GM12878 (cell line): ENCODE measurements at regions not wholly inside any gene's neighbourhood (a gene's known extent, or its start where the extent isn't known, plus 50 kb on each side); places are given as distances from the start of the nearest gene placed in this dataset.

ENCODE experiments used
- ATAC-seq: fragments of 200-7000 bp; cut with Tn5 transposase; 3 replicates; pipeline ENCODE4 v1.9.1; 2020; ENCODE audit warnings: mild to moderate bottlenecking, moderate library complexity
- BruUV-seq: library from RNA; stranded (reverse); fragments of 400-500 nt; replicated peaks from 2 replicates; lab custom pipeline; 2021; lab: Mats Ljungman, UMichigan
- CTCF ChIA-PET: fragments of 300-600 bp; sonication (Branson Sonifier 250); formaldehyde crosslinking; extraction: SDS; loops from one replicate; lab custom pipeline; 2021; ENCODE audit warnings: inconsistent platforms; lab: Yijun Ruan, JAX
- POLR2A ChIA-PET: fragments of 350-600 bp; formaldehyde crosslinking; extraction: SDS; loops from one replicate; lab custom pipeline; 2021; ENCODE audit warnings: inconsistent platforms; lab: Charles Lee
- RAD21 ChIA-PET: fragments of 300-600 bp; sonication (Branson Sonifier 250); formaldehyde crosslinking; loops from one replicate; lab custom pipeline; 2023; ENCODE audit warnings: antibody characterized with exemption; ENCODE audit not compliant: unreplicated experiment; lab: Charles Lee
- SMC1A ChIA-PET: fragments of 300-600 bp; sonication (Branson Sonifier 250); formaldehyde crosslinking; loops from one replicate; lab custom pipeline; 2023; ENCODE audit not compliant: unreplicated experiment, uncharacterized antibody; lab: Charles Lee
- DNase-seq: peaks from one replicate; pipeline ENCODE4 v3.0.0-alpha.2; 2011; ENCODE audit warnings: low read depth, low spot score
- FAIRE-seq: peaks from 3 replicates; lab custom pipeline; 2011; peaks lifted over from hg19 to GRCh38; lab: Jason Lieb, UNC
- H2AFZ ChIP-seq: 2 replicates; pipeline ENCODE4 v1.6.0; 2011; ENCODE audit warnings: low read depth, low read length, control low read depth; ENCODE audit not compliant: control insufficient read depth
- H3K27ac ChIP-seq: 2 replicates; pipeline ENCODE4 v1.5.1; 2011; ENCODE audit warnings: control low read depth; ENCODE audit not compliant: control insufficient read depth, insufficient read depth
- H3K27me3 ChIP-seq, 2 experiments: replicated peaks in 1 of 2; 2 replicates each; pipeline versions ENCODE4 v1.6.0 to v1.6.1; 2011; ENCODE audit warnings: low read length in 1 of 2; ENCODE audit not compliant: control insufficient read depth in 2 of 2, insufficient read depth in 2 of 2
- H3K36me3 ChIP-seq, 2 experiments: 2 replicates each; pipeline ENCODE4 v1.5.1; 2011; ENCODE audit warnings: low read length in 1 of 2; ENCODE audit not compliant: control insufficient read depth in 2 of 2, insufficient read depth in 2 of 2
- H3K4me1 ChIP-seq: 2 replicates; pipeline ENCODE4 v1.6.1; 2011; ENCODE audit warnings: mild to moderate bottlenecking, low read length, moderate library complexity, mixed read lengths; ENCODE audit not compliant: control insufficient read depth, insufficient read depth
- H3K4me2 ChIP-seq: 2 replicates; pipeline ENCODE4 v1.6.0; 2011; ENCODE audit warnings: control low read depth; ENCODE audit not compliant: control insufficient read depth, insufficient read depth
- H3K4me3 ChIP-seq: fragments of 200-600 bp; sonication (generic); 2 replicates; pipeline ENCODE4 v1.5.1; 2016
- H3K79me2 ChIP-seq: 2 replicates; pipeline ENCODE4 v1.6.0; 2011; ENCODE audit warnings: low read length; ENCODE audit not compliant: control insufficient read depth, insufficient read depth
- H3K9ac ChIP-seq: 2 replicates; pipeline ENCODE4 v1.8.0; 2011; ENCODE audit warnings: low read length, control low read depth, mixed read lengths; ENCODE audit not compliant: control insufficient read depth, insufficient read depth
- H3K9me3 ChIP-seq: replicated peaks from 3 replicates; pipeline ENCODE4 v1.5.1; 2011; ENCODE audit warnings: mild to moderate bottlenecking, low read length; ENCODE audit not compliant: control insufficient read depth, insufficient read depth
- H4K20me1 ChIP-seq: 2 replicates; pipeline ENCODE4 v1.6.0; 2011; ENCODE audit not compliant: control insufficient read depth, insufficient read depth
- ETV6 ChIP-seq, 2 experiments: fragments of 450-650 bp in 1 of 2; IDR thresholded peaks in 1 of 2; conservative IDR thresholded peaks in 1 of 2; 2 replicates each; pipeline ENCODE4 v1.6.1; 2014; ENCODE audit warnings: antibody characterized with exemption in 1 of 2, borderline replicate concordance in 1 of 2, low read depth in 1 of 2, mild to moderate bottlenecking in 1 of 2, moderate library complexity in 1 of 2
- KLF5 ChIP-seq: fragments of 450-650 bp; IDR thresholded peaks from 2 replicates; pipeline ENCODE4 v1.6.1; 2014; ENCODE audit warnings: mild to moderate bottlenecking; ENCODE audit not compliant: partially characterized antibody
- MEF2B ChIP-seq: fragments of 450-650 bp; IDR thresholded peaks from 2 replicates; pipeline ENCODE4 v1.6.1; 2018; ENCODE audit warnings: mild to moderate bottlenecking, moderate library complexity; ENCODE audit not compliant: partially characterized antibody, poor library complexity, severe bottlenecking
- NR2F1 ChIP-seq: fragments of 450-650 bp; conservative IDR thresholded peaks from 2 replicates; pipeline ENCODE4 v1.6.1; 2017; ENCODE audit warnings: mild to moderate bottlenecking
- POLR2A ChIP-seq: IDR thresholded peaks from 2 replicates; pipeline ENCODE4 v1.6.1; 2011; ENCODE audit warnings: low read depth, mild to moderate bottlenecking, low read length
- RCOR1 ChIP-seq: conservative IDR thresholded peaks from 2 replicates; pipeline ENCODE4 v1.6.1; 2012; ENCODE audit warnings: low read depth, low read length, improper control_type of control experiment
- RELA ChIP-seq: fragments of 450-650 bp; IDR thresholded peaks from 2 replicates; pipeline ENCODE4 v1.8.0; 2014; ENCODE audit warnings: borderline replicate concordance; ENCODE audit not compliant: partially characterized antibody
- WGBS: methylation state at CpG from one replicate; pipeline ENCODE4 v1.1.6; 2016; ENCODE audit warnings: low lambda C conversion rate; ENCODE audit not compliant: insufficient replicate concordance, insufficient coverage; ENCODE audit errors: missing lambda C conversion rate; 5-methylcytosine and 5-hydroxymethylcytosine counted together
- in situ Hi-C: fragments of 300-500 bp; cut with MboI; formaldehyde crosslinking; loops from 9 replicates; pipeline ENCODE4 v1.14.3; 2018; ENCODE audit warnings: mixed read lengths
- intact Hi-C: fragments of 100-400 bp; cut with micrococcal nuclease; formaldehyde crosslinking; loops from one replicate; pipeline ENCODE4 v1.14.2; 2022; ENCODE audit not compliant: unreplicated experiment
- TF ChIP-seq, protein P1 (sequence below): fragments of 450-650 bp; IDR thresholded peaks from 2 replicates; pipeline ENCODE4 v1.6.1; 2017; ENCODE audit warnings: mild to moderate bottlenecking, low read depth, inconsistent platforms; ENCODE audit not compliant: poor library complexity, severe bottlenecking
- TF ChIP-seq, protein P2 (sequence below): fragments of 450-650 bp; IDR thresholded peaks from 2 replicates; pipeline ENCODE4 v1.6.1; 2017; ENCODE audit warnings: low read depth, mild to moderate bottlenecking, moderate library complexity
- TF ChIP-seq, protein P3 (sequence below): IDR thresholded peaks from 2 replicates; pipeline ENCODE4 v1.6.1; 2011; ENCODE audit warnings: low read depth, mild to moderate bottlenecking, low read length, moderate library complexity, borderline replicate concordance; ENCODE audit errors: extremely low read depth

DNA sequence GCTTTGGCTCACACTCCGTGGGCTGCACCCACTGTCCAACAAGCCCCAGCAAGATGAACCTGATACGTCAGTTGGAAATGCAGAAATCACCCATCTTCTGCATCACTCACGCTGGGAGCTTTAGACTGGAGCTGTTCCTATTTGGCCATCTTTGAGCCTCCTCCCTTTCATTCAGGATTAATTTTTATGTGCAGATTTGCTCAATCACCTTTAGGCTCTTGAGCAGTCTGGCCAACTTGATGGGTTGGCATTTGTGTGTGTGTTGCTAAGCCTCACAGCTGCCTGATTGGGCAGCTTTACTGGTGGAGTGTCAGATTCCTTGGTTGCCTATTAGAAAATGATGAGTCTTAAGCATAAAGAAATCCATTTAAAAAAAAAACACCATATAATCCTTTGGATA lies 236.1 kb downstream of the KIF20B start:
- H3K36me3 ChIP-seq: no peaks in the 10 kb centered on the region
- no peak overlapping the region for H3K4me3 ChIP-seq
- WGBS: 65% methylated on average over 3 of the region's 3 CpGs
- no peak overlapping the region for H3K9ac ChIP-seq
- in situ Hi-C loops: no loop called here
- no peaks in the 10 kb centered on the region for H3K27me3 ChIP-seq
- TF ChIP-seq ETV6 (conservative IDR thresholded peaks at IDR 0.05 in 1 of 2, IDR thresholded peaks at IDR 0.05 in 1 of 2; ENCODE audit: borderline replicate concordance in 1 of 2, low read depth in 1 of 2): no peak
- no peak for TF ChIP-seq KLF5
- TF ChIP-seq, protein P1, sequence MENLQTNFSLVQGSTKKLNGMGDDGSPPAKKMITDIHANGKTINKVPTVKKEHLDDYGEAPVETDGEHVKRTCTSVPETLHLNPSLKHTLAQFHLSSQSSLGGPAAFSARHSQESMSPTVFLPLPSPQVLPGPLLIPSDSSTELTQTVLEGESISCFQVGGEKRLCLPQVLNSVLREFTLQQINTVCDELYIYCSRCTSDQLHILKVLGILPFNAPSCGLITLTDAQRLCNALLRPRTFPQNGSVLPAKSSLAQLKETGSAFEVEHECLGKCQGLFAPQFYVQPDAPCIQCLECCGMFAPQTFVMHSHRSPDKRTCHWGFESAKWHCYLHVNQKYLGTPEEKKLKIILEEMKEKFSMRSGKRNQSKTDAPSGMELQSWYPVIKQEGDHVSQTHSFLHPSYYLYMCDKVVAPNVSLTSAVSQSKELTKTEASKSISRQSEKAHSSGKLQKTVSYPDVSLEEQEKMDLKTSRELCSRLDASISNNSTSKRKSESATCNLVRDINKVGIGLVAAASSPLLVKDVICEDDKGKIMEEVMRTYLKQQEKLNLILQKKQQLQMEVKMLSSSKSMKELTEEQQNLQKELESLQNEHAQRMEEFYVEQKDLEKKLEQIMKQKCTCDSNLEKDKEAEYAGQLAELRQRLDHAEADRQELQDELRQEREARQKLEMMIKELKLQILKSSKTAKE: no peak
- CTCF ChIA-PET: interaction anchor here (1.3 to 1.4 kb wide), 2 partner anchors 9 to 200 kb away, joined by 3 read pairs; no protein-coding TSS in a partner anchor
- no peak overlapping the region for H3K4me2 ChIP-seq
- no peaks in the 10 kb centered on the region for H3K79me2 ChIP-seq
- H3K27ac ChIP-seq: no peak overlapping the region
- BruUV-seq: no TSS peak
- intact Hi-C loops: no loop called here
- POLR2A ChIA-PET: no interaction called here
- no peaks in the 10 kb centered on the region for H3K4me1 ChIP-seq
- H4K20me1 ChIP-seq: no peaks in the 10 kb centered on the region
- H3K9me3 ChIP-seq: no peaks in the 10 kb centered on the region
- H2AFZ ChIP-seq: no peak overlapping the region
- SMC1A ChIA-PET: interaction anchor here (0.6 to 1.6 kb wide), 2 partner anchors 17 to 28 kb away, joined by 3 read pairs; no protein-coding TSS in a partner anchor
- no peak for ATAC-seq
- RAD21 ChIA-PET: no interaction called here
- DNase-seq: no peak
- FAIRE-seq: no peak

GRCh38 chr10:89940076-89940475 lies 238.7 kb downstream of the KIF20B start:
- intact Hi-C loops (no loop called here), in situ Hi-C loops (no loop called here)
- ChIA-PET POLR2A (no interaction called here), SMC1A (no interaction called here), RAD21 (no interaction called here), CTCF (no interaction called here)
- Histone ChIP-seq H3K4me1 (no peaks in the 10 kb centered on the region), H3K9ac (no peak overlapping the region), H4K20me1 (no peaks in the 10 kb centered on the region), H3K9me3 (no peaks in the 10 kb centered on the region), H3K4me2 (no peak overlapping the region), H3K4me3 (no peak overlapping the region), H3K79me2 (no peaks in the 10 kb centered on the region), H2AFZ (no peak overlapping the region), H3K27me3 (peaks cover 0 to 2% of the 10 kb centered on the region in 2 experiments; a peak in 2 of 4 replicates), H3K36me3 (no peaks in the 10 kb centered on the region), H3K27ac (no peak overlapping the region)
- 10% methylated on average over 1 of the region's 1 CpG for WGBS
- BruUV-seq: no TSS peak
- DNase-seq (no peak), FAIRE-seq (no peak), ATAC-seq (no peak)
- TF ChIP-seq, protein P2, sequence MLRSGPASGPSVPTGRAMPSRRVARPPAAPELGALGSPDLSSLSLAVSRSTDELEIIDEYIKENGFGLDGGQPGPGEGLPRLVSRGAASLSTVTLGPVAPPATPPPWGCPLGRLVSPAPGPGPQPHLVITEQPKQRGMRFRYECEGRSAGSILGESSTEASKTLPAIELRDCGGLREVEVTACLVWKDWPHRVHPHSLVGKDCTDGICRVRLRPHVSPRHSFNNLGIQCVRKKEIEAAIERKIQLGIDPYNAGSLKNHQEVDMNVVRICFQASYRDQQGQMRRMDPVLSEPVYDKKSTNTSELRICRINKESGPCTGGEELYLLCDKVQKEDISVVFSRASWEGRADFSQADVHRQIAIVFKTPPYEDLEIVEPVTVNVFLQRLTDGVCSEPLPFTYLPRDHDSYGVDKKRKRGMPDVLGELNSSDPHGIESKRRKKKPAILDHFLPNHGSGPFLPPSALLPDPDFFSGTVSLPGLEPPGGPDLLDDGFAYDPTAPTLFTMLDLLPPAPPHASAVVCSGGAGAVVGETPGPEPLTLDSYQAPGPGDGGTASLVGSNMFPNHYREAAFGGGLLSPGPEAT: no peak
- TF ChIP-seq RCOR1: no peak
- no peak for TF ChIP-seq NR2F1
- no peak for TF ChIP-seq RELA
- TF ChIP-seq, protein P3, sequence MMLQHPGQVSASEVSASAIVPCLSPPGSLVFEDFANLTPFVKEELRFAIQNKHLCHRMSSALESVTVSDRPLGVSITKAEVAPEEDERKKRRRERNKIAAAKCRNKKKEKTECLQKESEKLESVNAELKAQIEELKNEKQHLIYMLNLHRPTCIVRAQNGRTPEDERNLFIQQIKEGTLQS: no peak
- no peak for TF ChIP-seq POLR2A
- no peak for TF ChIP-seq MEF2B
